Sigmoid colon (tissue), 4 donors: ENCODE measurements at regions not wholly inside any gene's neighbourhood (a gene's known extent, or its start where the extent isn't known, plus 50 kb on each side); places are given as distances from the start of the nearest gene placed in this dataset.

Experiments used
- EP300 ChIP-seq, 4 donors: sonication (generic); formaldehyde crosslinking; IDR thresholded peaks; one replicate each; pipeline ENCODE4 v1.6.1; 2017; ENCODE audit warnings: antibody characterized with exemption in 4 of 4
- POLR2A ChIP-seq, 2 donors: fragments of 450-650 bp; IDR thresholded peaks; one replicate each; pipeline ENCODE4 v1.6.1; 2016; ENCODE audit warnings: antibody characterized with exemption in 2 of 2, mild to moderate bottlenecking in 2 of 2, moderate library complexity in 2 of 2
- POLR2AphosphoS5 ChIP-seq, 4 donors: sonication (generic); formaldehyde crosslinking; IDR thresholded peaks; one replicate each; pipeline ENCODE4 v1.6.1; 2017; ENCODE audit warnings: antibody characterized with exemption in 4 of 4
- TF ChIP-seq, protein P1 (sequence below), 4 experiments: fragments of 450-650 bp in 3 of 4; fragments of 200-600 bp in 1 of 4; IDR thresholded peaks; one replicate each; pipeline ENCODE4 v1.5.1; 2016 to 2019; ENCODE audit warnings: antibody characterized with exemption in 4 of 4, mild to moderate bottlenecking in 3 of 4, moderate library complexity in 2 of 4

DNA sequence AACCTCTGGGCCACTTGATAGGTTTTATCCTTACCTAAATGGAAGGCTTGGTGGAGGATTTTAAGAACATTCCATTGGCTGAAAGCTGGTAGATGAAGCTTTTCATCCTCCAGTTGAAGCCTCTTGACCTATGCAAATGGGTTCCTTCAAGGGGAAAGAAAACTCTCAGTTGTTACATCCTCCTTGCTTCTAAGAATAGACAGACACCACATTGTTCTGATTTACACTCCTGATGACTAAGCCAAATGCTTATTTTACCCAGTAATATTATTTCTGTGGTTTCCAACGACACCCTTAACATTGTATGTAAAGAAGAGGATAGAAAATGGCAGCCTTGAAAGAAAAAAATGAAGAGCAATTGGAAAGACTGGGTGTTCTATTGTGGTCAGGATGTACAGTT is 480.5 kb downstream of the OTOL1 start:
- no peak for TF ChIP-seq POLR2AphosphoS5 (IDR thresholded peaks at IDR 0.05)
- no peak for TF ChIP-seq EP300 (IDR thresholded peaks at IDR 0.05)
- TF ChIP-seq, protein P1, sequence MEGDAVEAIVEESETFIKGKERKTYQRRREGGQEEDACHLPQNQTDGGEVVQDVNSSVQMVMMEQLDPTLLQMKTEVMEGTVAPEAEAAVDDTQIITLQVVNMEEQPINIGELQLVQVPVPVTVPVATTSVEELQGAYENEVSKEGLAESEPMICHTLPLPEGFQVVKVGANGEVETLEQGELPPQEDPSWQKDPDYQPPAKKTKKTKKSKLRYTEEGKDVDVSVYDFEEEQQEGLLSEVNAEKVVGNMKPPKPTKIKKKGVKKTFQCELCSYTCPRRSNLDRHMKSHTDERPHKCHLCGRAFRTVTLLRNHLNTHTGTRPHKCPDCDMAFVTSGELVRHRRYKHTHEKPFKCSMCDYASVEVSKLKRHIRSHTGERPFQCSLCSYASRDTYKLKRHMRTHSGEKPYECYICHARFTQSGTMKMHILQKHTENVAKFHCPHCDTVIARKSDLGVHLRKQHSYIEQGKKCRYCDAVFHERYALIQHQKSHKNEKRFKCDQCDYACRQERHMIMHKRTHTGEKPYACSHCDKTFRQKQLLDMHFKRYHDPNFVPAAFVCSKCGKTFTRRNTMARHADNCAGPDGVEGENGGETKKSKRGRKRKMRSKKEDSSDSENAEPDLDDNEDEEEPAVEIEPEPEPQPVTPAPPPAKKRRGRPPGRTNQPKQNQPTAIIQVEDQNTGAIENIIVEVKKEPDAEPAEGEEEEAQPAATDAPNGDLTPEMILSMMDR (IDR thresholded peaks at IDR 0.05): no peak
- TF ChIP-seq POLR2A (IDR thresholded peaks at IDR 0.05): no peak
